HepG2 (cell line): ENCODE measurements at regions not wholly inside any gene's neighbourhood (a gene's known extent, or its start where the extent isn't known, plus 50 kb on each side); places are given as distances from the start of the nearest gene placed in this dataset.

Experiments
- ATAC-seq: fragments of 200-7000 bp; cut with Tn5 transposase; 3 replicates; pipeline ENCODE4 v1.9.1; 2020; ENCODE audit warnings: mild to moderate bottlenecking, moderate library complexity
- BruUV-seq: library from RNA; stranded (reverse); fragments of 400-500 nt; replicated peaks from 2 replicates; lab custom pipeline; 2021; lab: Mats Ljungman, UMichigan
- CTCF ChIA-PET: fragments of 300-600 bp; formaldehyde crosslinking; extraction: SDS; loops from one replicate; lab custom pipeline; 2021; ENCODE audit warnings: low total read pairs, inconsistent platforms, low intra/inter-chr PET ratio; lab: Yijun Ruan, JAX
- POLR2A ChIA-PET: fragments of 350-600 bp; sonication (Branson Sonifier 250); formaldehyde crosslinking; loops from one replicate; lab custom pipeline; 2020; ENCODE audit warnings: antibody characterized with exemption, inconsistent platforms; lab: Yijun Ruan, JAX
- DNase-seq: peaks from one replicate; pipeline ENCODE4 v3.0.0-alpha.2; 2015; ENCODE audit warnings: low spot score
- FAIRE-seq: peaks from 3 replicates; lab custom pipeline; 2011; peaks lifted over from hg19 to GRCh38; lab: Jason Lieb, UNC
- H2AFZ ChIP-seq: one replicate; pipeline ENCODE4 v1.6.1; 2011; ENCODE audit warnings: low read length, inconsistent platforms
- H3K27ac ChIP-seq: fragments of 300-600 bp; 3 replicates; pipeline ENCODE4 v1.8.0; 2011; ENCODE audit warnings: mixed run types, mild to moderate bottlenecking, mixed read lengths, low read length, inconsistent platforms; ENCODE audit not compliant: insufficient read depth; ENCODE audit errors: extremely low read length
- H3K27me3 ChIP-seq, 2 experiments: fragments of 200-600 bp in 1 of 2; 2 replicates in 1 of 2; 3 replicates in 1 of 2; pipeline versions ENCODE4 v1.6.0 to v1.8.0; 2011; ENCODE audit warnings: low read length in 2 of 2, mild to moderate bottlenecking in 2 of 2, moderate library complexity in 2 of 2, inconsistent platforms in 1 of 2; ENCODE audit not compliant: insufficient read depth in 2 of 2, control insufficient read depth in 1 of 2
- H3K36me3 ChIP-seq, 2 experiments: fragments of 200-600 bp in 1 of 2; replicated peaks in 1 of 2; 2 replicates in 1 of 2; 3 replicates in 1 of 2; pipeline versions ENCODE4 v1.5.1 to v1.8.0; 2011; ENCODE audit warnings: low read length in 2 of 2, inconsistent platforms in 1 of 2; ENCODE audit not compliant: insufficient read depth in 2 of 2, control insufficient read depth in 1 of 2
- H3K4me1 ChIP-seq: 2 replicates; pipeline ENCODE4 v1.5.1; 2012; ENCODE audit warnings: low read length, inconsistent platforms; ENCODE audit not compliant: insufficient read depth
- H3K4me2 ChIP-seq: 2 replicates; pipeline ENCODE4 v1.6.0; 2011; ENCODE audit warnings: low read depth, low read length, inconsistent platforms
- H3K4me3 ChIP-seq, 3 experiments: fragments of 200-600 bp in 1 of 3; sonication (generic), shearing (Covaris generic) in 1 of 3; replicated peaks in 1 of 3; 2 replicates each; pipeline ENCODE4 v1.5.1; 2011 to 2016; ENCODE audit warnings: low read length in 3 of 3, inconsistent platforms in 2 of 3, low read depth in 2 of 3, mild to moderate bottlenecking in 2 of 3, control low read depth in 1 of 3, mixed read lengths in 1 of 3; ENCODE audit not compliant: insufficient read depth in 1 of 3
- H3K79me2 ChIP-seq: one replicate; pipeline ENCODE4 v1.6.1; 2011; ENCODE audit warnings: low read length, inconsistent platforms; ENCODE audit not compliant: insufficient read depth
- H3K9ac ChIP-seq: 2 replicates; pipeline ENCODE4 v1.6.0; 2011; ENCODE audit warnings: mild to moderate bottlenecking, low read depth, low read length, inconsistent platforms; ENCODE audit not compliant: insufficient read depth
- H3K9me3 ChIP-seq: 2 replicates; pipeline ENCODE4 v1.5.1; 2012; ENCODE audit warnings: mild to moderate bottlenecking, low read length
- H4K20me1 ChIP-seq: 2 replicates; pipeline ENCODE4 v1.6.0; 2011; ENCODE audit warnings: inconsistent platforms, mild to moderate bottlenecking, low read length, moderate library complexity; ENCODE audit not compliant: insufficient read depth
- ATF7-NPFF ChIP-seq: sonication (generic); formaldehyde crosslinking; IDR thresholded peaks from 2 replicates; pipeline ENCODE4 v1.8.1; 2023; ENCODE audit warnings: mild to moderate bottlenecking, low read depth, missing genetic modification reagents, moderate library complexity
- CEBPB ChIP-seq: IDR thresholded peaks from 2 replicates; pipeline ENCODE4 v1.6.1; 2011; ENCODE audit warnings: low read depth, low read length, improper control_type of control experiment, borderline replicate concordance
- EHMT2 ChIP-seq: fragments of 200-600 bp; sonication (generic); IDR thresholded peaks from 2 replicates; pipeline ENCODE4 v1.7.0; 2017; ENCODE audit warnings: antibody characterized with exemption, low read depth, low read length, borderline replicate concordance
- KDM6A ChIP-seq: IDR thresholded peaks from 2 replicates; pipeline ENCODE4 v1.6.1; 2016; ENCODE audit warnings: low read depth
- KIAA2018 ChIP-seq: sonication (generic); formaldehyde crosslinking; IDR thresholded peaks from 2 replicates; pipeline ENCODE4 v1.5.0; 2020; ENCODE audit warnings: mild to moderate bottlenecking, missing genetic modification reagents, borderline replicate concordance
- MXD4 ChIP-seq: IDR thresholded peaks from 2 replicates; pipeline ENCODE4 v1.6.1; 2016; ENCODE audit warnings: mild to moderate bottlenecking, missing biosample characterization, missing genetic modification reagents
- NFKB2 ChIP-seq: sonication (generic); formaldehyde crosslinking; IDR thresholded peaks from 2 replicates; pipeline ENCODE4 v1.4.0; 2020; ENCODE audit warnings: missing genetic modification reagents, borderline replicate concordance
- NR2F1 ChIP-seq, 2 experiments: fragments of 450-650 bp in 1 of 2; formaldehyde crosslinking in 1 of 2; IDR thresholded peaks; 2 replicates each; pipeline versions ENCODE4 v1.5.0 to v1.6.1; 2016 to 2020; ENCODE audit warnings: mild to moderate bottlenecking in 1 of 2, missing compliant biosample characterization in 1 of 2, missing genetic modification reagents in 1 of 2, moderate library complexity in 1 of 2
- TMF1 ChIP-seq: sonication (generic); formaldehyde crosslinking; IDR thresholded peaks from 2 replicates; pipeline ENCODE4 v1.8.1; 2022; ENCODE audit warnings: low read depth, missing genetic modification reagents
- TRIM24 ChIP-seq: sonication (generic); formaldehyde crosslinking; IDR thresholded peaks from 2 replicates; pipeline ENCODE4 v1.8.0; 2022; ENCODE audit warnings: mild to moderate bottlenecking, missing genetic modification reagents
- ZNF468 ChIP-seq: sonication (generic); formaldehyde crosslinking; IDR thresholded peaks from 2 replicates; pipeline ENCODE4 v1.8.0; 2022; ENCODE audit warnings: mild to moderate bottlenecking, moderate library complexity, missing genetic modification reagents
- ZNF597 ChIP-seq: sonication (generic); formaldehyde crosslinking; IDR thresholded peaks from 2 replicates; pipeline ENCODE4 v1.5.0; 2020; ENCODE audit warnings: missing genetic modification reagents
- ZNF652 ChIP-seq: IDR thresholded peaks from 2 replicates; pipeline ENCODE4 v1.6.1; 2016; ENCODE audit warnings: low read depth, borderline replicate concordance
- ZNF781 ChIP-seq: sonication (generic); formaldehyde crosslinking; IDR thresholded peaks from 2 replicates; pipeline ENCODE4 v1.5.1; 2020; ENCODE audit warnings: borderline replicate concordance, mild to moderate bottlenecking, missing genetic modification reagents; ENCODE audit errors: not compliant biosample characterization
- ZUFSP ChIP-seq: sonication (generic); formaldehyde crosslinking; IDR thresholded peaks from 2 replicates; pipeline ENCODE4 v1.9.0; 2021; ENCODE audit warnings: missing genetic modification reagents, mild to moderate bottlenecking, borderline replicate concordance
- WGBS: methylation state at CpG from one replicate; pipeline ENCODE4 v1.1.6; 2017; ENCODE audit warnings: low lambda C conversion rate; 5-methylcytosine and 5-hydroxymethylcytosine counted together
- in situ Hi-C: cut with HindIII; loops from 2 replicates; pipeline ENCODE4 v1.10.0; 2017; ENCODE audit warnings: low pct_unique_long_range_greater_than_20kb; ENCODE audit not compliant: extremely low pct_ligation_motif_present
- intact Hi-C: fragments of 100-400 bp; cut with micrococcal nuclease; formaldehyde crosslinking; loops from one replicate; pipeline ENCODE4 v1.10.0; 2022; ENCODE audit not compliant: unreplicated experiment

GRCh38 chr6:19603721-19604120 is 233.4 kb upstream of the ID4 start:
- Histone ChIP-seq H3K9ac (no peak overlapping the region), H3K4me3 (no peak overlapping the region), H4K20me1 (no peaks in the 10 kb centered on the region), H3K4me1 (no peaks in the 10 kb centered on the region), H3K27me3 (no peaks in the 10 kb centered on the region), H3K9me3 (no peaks in the 10 kb centered on the region), H3K27ac (no peak overlapping the region), H3K4me2 (no peak overlapping the region), H2AFZ (no peak overlapping the region), H3K36me3 (no peaks in the 10 kb centered on the region), H3K79me2 (no peaks in the 10 kb centered on the region)
- TF ChIP-seq TMF1 (no peak), KIAA2018 (CRISPR knock-in tag) (no peak), KDM6A (CRISPR knock-in tag) (no peak), ZNF652 (no peak), ZNF468 (CRISPR knock-in tag) (no peak), NFKB2 (no peak), NR2F1 (CRISPR knock-in tag; IDR thresholded peaks at IDR 0.05) (no peak), ZUFSP (no peak), MXD4 (CRISPR knock-in tag) (no peak), ATF7-NPFF (CRISPR knock-in tag) (no peak), CEBPB (no peak), EHMT2 (no peak), ZNF781 (CRISPR knock-in tag) (no peak), ZNF597 (CRISPR knock-in tag) (no peak), TRIM24 (CRISPR knock-in tag) (no peak)
- in situ Hi-C loops = no loop called here
- ATAC-seq (no peak), DNase-seq (no peak), FAIRE-seq (no peak)
- CTCF ChIA-PET = no interaction called here
- BruUV-seq = no TSS peak
- intact Hi-C loops = no loop called here
- WGBS = 0% methylated on average over 1 of the region's 1 CpG
- POLR2A ChIA-PET = no interaction called here
